Mesenchymal stem cell (in vitro differentiated cells and primary cell): ENCODE measurements at regions not wholly inside any gene's neighbourhood (a gene's known extent, or its start where the extent isn't known, plus 50 kb on each side); places are given as distances from the start of the nearest gene placed in this dataset.

ENCODE experiments used
- DNase-seq: peaks from one replicate; pipeline ENCODE4 v3.0.0-alpha.2; 2013
- H2AFZ ChIP-seq: one replicate; pipeline ENCODE4 v1.6.1; 2013; ENCODE audit warnings: low read depth, mild to moderate bottlenecking, control low read depth, inconsistent platforms, low read length, moderate library complexity
- H2AK5ac ChIP-seq: 2 replicates; pipeline ENCODE4 v1.6.1; 2013; ENCODE audit warnings: low read length, moderate library complexity, mild to moderate bottlenecking, inconsistent platforms; ENCODE audit not compliant: severe bottlenecking
- H2BK120ac ChIP-seq: one replicate; pipeline ENCODE4 v1.6.1; 2013; ENCODE audit warnings: low read depth, mild to moderate bottlenecking, inconsistent platforms, low read length, moderate library complexity
- H2BK12ac ChIP-seq, 2 experiments: one replicate each; pipeline ENCODE4 v1.6.1; 2013; ENCODE audit warnings: inconsistent platforms in 2 of 2, low read length in 2 of 2, mild to moderate bottlenecking in 2 of 2, moderate library complexity in 2 of 2, control low read depth in 1 of 2
- H2BK15ac ChIP-seq: one replicate; pipeline ENCODE4 v1.6.1; 2013; ENCODE audit warnings: mild to moderate bottlenecking, low read depth, inconsistent platforms; ENCODE audit not compliant: poor library complexity, severe bottlenecking
- H2BK5ac ChIP-seq: 2 replicates; pipeline ENCODE4 v1.6.1; 2013; ENCODE audit warnings: low read depth, mild to moderate bottlenecking, low read length, control low read depth, inconsistent platforms; ENCODE audit not compliant: poor library complexity, severe bottlenecking
- H3K14ac ChIP-seq, 2 experiments: one replicate each; pipeline ENCODE4 v1.6.1; 2013; ENCODE audit warnings: inconsistent platforms in 2 of 2, low read length in 2 of 2, control low read depth in 1 of 2, mild to moderate bottlenecking in 1 of 2, moderate library complexity in 1 of 2
- H3K18ac ChIP-seq, 2 experiments: one replicate each; pipeline ENCODE4 v1.6.1; 2013; ENCODE audit warnings: inconsistent platforms in 2 of 2, low read length in 2 of 2, control low read depth in 1 of 2, low read depth in 1 of 2, mild to moderate bottlenecking in 1 of 2
- H3K23ac ChIP-seq, 2 experiments: one replicate each; pipeline ENCODE4 v1.6.1; 2013; ENCODE audit warnings: inconsistent platforms in 2 of 2, low read length in 2 of 2, mild to moderate bottlenecking in 2 of 2, moderate library complexity in 2 of 2, control low read depth in 1 of 2
- H3K27ac ChIP-seq: 2 replicates; pipeline ENCODE4 v1.5.1; 2013; ENCODE audit warnings: mild to moderate bottlenecking, moderate library complexity, low read length, control low read depth, inconsistent platforms; ENCODE audit not compliant: poor library complexity, severe bottlenecking
- H3K27me3 ChIP-seq, 2 experiments: 2 replicates each; pipeline versions ENCODE4 v1.6.1 to v1.7.0; 2013; ENCODE audit warnings: low read length in 2 of 2, mild to moderate bottlenecking in 2 of 2, moderate library complexity in 2 of 2, control low read depth in 1 of 2, inconsistent platforms in 1 of 2; ENCODE audit not compliant: control insufficient read depth in 1 of 2, insufficient read depth in 1 of 2
- H3K36me3 ChIP-seq, 2 experiments: 2 replicates each; pipeline versions ENCODE4 v1.6.1 to v1.7.0; 2013; ENCODE audit warnings: low read length in 2 of 2, control low read depth in 1 of 2, inconsistent platforms in 1 of 2, low read depth in 1 of 2, mild to moderate bottlenecking in 1 of 2; ENCODE audit not compliant: insufficient read depth in 2 of 2, control insufficient read depth in 1 of 2
- H3K4ac ChIP-seq, 2 experiments: one replicate each; pipeline ENCODE4 v1.6.1; 2013; ENCODE audit warnings: inconsistent platforms in 2 of 2, low read length in 2 of 2, mild to moderate bottlenecking in 2 of 2, moderate library complexity in 2 of 2, control low read depth in 1 of 2, low read depth in 1 of 2
- H3K4me1 ChIP-seq: 2 replicates; pipeline ENCODE4 v1.6.1; 2013; ENCODE audit warnings: low read depth, low read length, control low read depth; ENCODE audit not compliant: control insufficient read depth, insufficient read depth
- H3K4me2 ChIP-seq: 2 replicates; pipeline ENCODE4 v1.6.1; 2013; ENCODE audit warnings: low read length, mild to moderate bottlenecking, inconsistent platforms; ENCODE audit not compliant: poor library complexity, severe bottlenecking
- H3K4me3 ChIP-seq, 2 experiments: 2 replicates each; pipeline versions ENCODE4 v1.5.1 to v1.7.0; 2013; ENCODE audit warnings: low read length in 2 of 2, mild to moderate bottlenecking in 2 of 2, control low read depth in 1 of 2, low read depth in 1 of 2; ENCODE audit not compliant: insufficient read depth in 1 of 2
- H3K79me1 ChIP-seq: replicated peaks from 2 replicates; pipeline ENCODE4 v1.6.1; 2013; ENCODE audit warnings: mild to moderate bottlenecking, control low read depth, low read length, inconsistent platforms; ENCODE audit not compliant: poor library complexity, severe bottlenecking
- H3K9ac ChIP-seq: 2 replicates; pipeline ENCODE4 v1.7.0; 2013; ENCODE audit warnings: mild to moderate bottlenecking, low read length, moderate library complexity
- H3K9me3 ChIP-seq: 2 replicates; pipeline ENCODE4 v1.7.0; 2013; ENCODE audit warnings: mild to moderate bottlenecking, low read length; ENCODE audit not compliant: control insufficient read depth
- H4K8ac ChIP-seq: one replicate; pipeline ENCODE4 v1.6.1; 2013; ENCODE audit warnings: inconsistent platforms, mild to moderate bottlenecking, low read length, moderate library complexity
- H4K91ac ChIP-seq: one replicate; pipeline ENCODE4 v1.6.1; 2013; ENCODE audit warnings: mild to moderate bottlenecking, low read length, inconsistent platforms
- WGBS: methylation state at CpG from one replicate; pipeline ENCODE4 v1.1.7; 2013; ENCODE audit warnings: mixed read lengths; 5-methylcytosine and 5-hydroxymethylcytosine counted together

GRCh38 chr18:22073411-22073810, 96.0 kb upstream of the GATA6 start:
- Histone ChIP-seq H2BK120ac (no peak overlapping the region), H3K9me3 (no peaks in the 10 kb centered on the region), H3K14ac (no peak overlapping the region), H3K36me3 (no peaks in the 10 kb centered on the region), H3K27me3 (peaks cover 1 to 6% of the 10 kb centered on the region in 2 experiments), H3K79me1 (no peaks in the 10 kb centered on the region), H2BK15ac (no peak overlapping the region), H4K91ac (no peak overlapping the region), H3K18ac (no peak overlapping the region), H3K9ac (no peak overlapping the region), H3K23ac (no peak overlapping the region), H3K4ac (no peak overlapping the region), H2BK12ac (no peak overlapping the region), H2AK5ac (no peak overlapping the region), H4K8ac (no peak overlapping the region), H3K27ac (no peak overlapping the region), H3K4me2 (no peak overlapping the region), H3K4me3 (no peak overlapping the region), H2BK5ac (no peak overlapping the region), H3K4me1 (no peaks in the 10 kb centered on the region), H2AFZ (no peak overlapping the region)
- DNase-seq: no peak
- WGBS: 93% methylated on average over 3 of the region's 5 CpGs

GRCh38 chr18:22074282-22075070, 94.9 kb upstream of the GATA6 start:
- H3K23ac ChIP-seq: no peak overlapping the region
- no peak overlapping the region for H2BK15ac ChIP-seq
- no peak overlapping the region for H3K27ac ChIP-seq
- H4K91ac ChIP-seq: no peak overlapping the region
- H3K36me3 ChIP-seq: no peaks in the 10 kb centered on the region
- H3K4me2 ChIP-seq: no peak overlapping the region
- no peak overlapping the region for H3K18ac ChIP-seq
- no peaks in the 10 kb centered on the region for H3K79me1 ChIP-seq
- no peak overlapping the region for H3K4ac ChIP-seq
- H3K14ac ChIP-seq: no peak overlapping the region
- H3K4me1 ChIP-seq: no peaks in the 10 kb centered on the region
- H2BK5ac ChIP-seq: no peak overlapping the region
- H2AK5ac ChIP-seq: no peak overlapping the region
- H4K8ac ChIP-seq: no peak overlapping the region
- no peaks in the 10 kb centered on the region for H3K27me3 ChIP-seq
- H3K9ac ChIP-seq: no peak overlapping the region
- H2AFZ ChIP-seq: no peak overlapping the region
- H2BK120ac ChIP-seq: no peak overlapping the region
- H3K4me3 ChIP-seq: no peak overlapping the region
- 71% methylated on average over 6 of the region's 6 CpGs for WGBS
- no peak for DNase-seq
- no peaks in the 10 kb centered on the region for H3K9me3 ChIP-seq
- no peak overlapping the region for H2BK12ac ChIP-seq

DNA sequence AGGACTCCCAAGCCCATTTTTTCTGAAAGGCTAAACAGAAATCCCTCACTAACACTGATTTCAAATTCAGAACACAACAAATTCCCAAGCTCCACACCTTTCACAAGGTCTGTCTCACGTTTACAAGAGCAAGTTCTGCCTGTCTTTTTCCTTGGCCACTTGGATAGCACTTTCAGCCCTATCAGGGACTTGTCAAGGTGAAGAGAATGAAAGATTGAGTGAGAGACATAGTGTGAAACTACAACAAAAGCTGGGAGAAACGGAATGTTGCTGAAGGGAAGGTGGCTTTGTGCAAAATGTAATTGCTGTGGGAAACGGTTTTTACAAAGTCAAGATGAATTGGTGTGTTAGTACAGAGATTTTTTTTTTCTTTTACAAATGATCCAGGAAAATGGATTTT, 89.4 kb upstream of the GATA6 start:
- H2AFZ ChIP-seq: no peak overlapping the region
- DNase-seq: no peak
- H3K14ac ChIP-seq: no peak overlapping the region
- H3K27ac ChIP-seq: no peak overlapping the region
- H2BK5ac ChIP-seq: no peak overlapping the region
- H2AK5ac ChIP-seq: no peak overlapping the region
- no peaks in the 10 kb centered on the region for H3K79me1 ChIP-seq
- H2BK15ac ChIP-seq: no peak overlapping the region
- H3K4me3 ChIP-seq: no peak overlapping the region
- no peak overlapping the region for H3K18ac ChIP-seq
- no peaks in the 10 kb centered on the region for H3K9me3 ChIP-seq
- no peak overlapping the region for H3K9ac ChIP-seq
- no peak overlapping the region for H3K4me2 ChIP-seq
- H3K4ac ChIP-seq: no peak overlapping the region
- no peak overlapping the region for H2BK120ac ChIP-seq
- WGBS: 33% methylated on average over 2 of the region's 3 CpGs
- no peaks in the 10 kb centered on the region for H3K36me3 ChIP-seq
- no peak overlapping the region for H2BK12ac ChIP-seq
- no peak overlapping the region for H3K23ac ChIP-seq
- H3K4me1 ChIP-seq: peaks cover 6% of the 10 kb centered on the region
- peaks cover 0 to 28% of the 10 kb centered on the region in 2 experiments for H3K27me3 ChIP-seq
- H4K8ac ChIP-seq: no peak overlapping the region
- no peak overlapping the region for H4K91ac ChIP-seq

- H3K18ac ChIP-seq: no peak overlapping the region
- H3K9ac ChIP-seq: no peak overlapping the region
- no peak overlapping the region for H2AFZ ChIP-seq
- H4K8ac ChIP-seq: no peak overlapping the region
- H3K27ac ChIP-seq: no peak overlapping the region
- no peak overlapping the region for H2BK120ac ChIP-seq
- no peak overlapping the region for H3K4me2 ChIP-seq
- H3K4me3 ChIP-seq: no peak overlapping the region
- no peak overlapping the region for H4K91ac ChIP-seq
- no peaks in the 10 kb centered on the region for H3K9me3 ChIP-seq
- H3K4me1 ChIP-seq: peaks cover 6% of the 10 kb centered on the region
- no peak overlapping the region for H3K4ac ChIP-seq
- H3K27me3 ChIP-seq: peaks cover 0 to 29% of the 10 kb centered on the region in 2 experiments
- H3K79me1 ChIP-seq: no peaks in the 10 kb centered on the region
- no peak overlapping the region for H3K23ac ChIP-seq
- 93% methylated on average over 13 of the region's 14 CpGs for WGBS
- no peak for DNase-seq
- no peak overlapping the region for H2BK12ac ChIP-seq
- H2AK5ac ChIP-seq: no peak overlapping the region
- no peaks in the 10 kb centered on the region for H3K36me3 ChIP-seq
- H2BK15ac ChIP-seq: no peak overlapping the region
- no peak overlapping the region for H2BK5ac ChIP-seq
- H3K14ac ChIP-seq: no peak overlapping the region
Observed at GRCh38 chr18:22082408-22082807, 87.0 kb upstream of the GATA6 start.
